PFSK-1 (cell line): ENCODE measurements at regions not wholly inside any gene's neighbourhood (a gene's known extent, or its start where the extent isn't known, plus 50 kb on each side); places are given as distances from the start of the nearest gene placed in this dataset.

ENCODE experiments used
- FOXP2 ChIP-seq: optimal IDR thresholded peaks from 2 replicates; pipeline ENCODE3; 2011; ENCODE audit warnings: borderline replicate concordance, control low read depth, inconsistent platforms; ENCODE audit not compliant: insufficient read depth; ENCODE audit errors: extremely low read length, extremely low read depth
- POLR2AphosphoS5 ChIP-seq: IDR thresholded peaks from 2 replicates; pipeline ENCODE4 v1.6.1; 2012; ENCODE audit warnings: low read depth, mild to moderate bottlenecking, control low read depth, low read length, moderate library complexity
- SIN3A ChIP-seq: IDR thresholded peaks from 2 replicates; pipeline ENCODE4 v1.6.1; 2012; ENCODE audit warnings: mild to moderate bottlenecking, low read length, moderate library complexity, borderline replicate concordance; ENCODE audit not compliant: insufficient read depth
- TAF1 ChIP-seq: IDR thresholded peaks from 2 replicates; pipeline ENCODE4 v1.6.1; 2012; ENCODE audit warnings: low read length, control low read depth, borderline replicate concordance; ENCODE audit not compliant: insufficient read depth

GRCh38 chr3:72641684-72642083 is 206.6 kb downstream of the SHQ1 start:
- TF ChIP-seq TAF1 (no peak), POLR2AphosphoS5 (no peak), SIN3A (no peak), FOXP2 (no peak)
